A549 (cell line): ENCODE measurements at regions not wholly inside any gene's neighbourhood (a gene's known extent, or its start where the extent isn't known, plus 50 kb on each side); places are given as distances from the start of the nearest gene placed in this dataset.

Experiments
- ATAC-seq, 2 experiments: fragments of 200-7000 bp in 1 of 2; fragments of >200 bp in 1 of 2; cut with Nextera tagmentation in 1 of 2; cut with Tn5 transposase in 1 of 2; 3 replicates each; pipeline versions ENCODE4 v1.8.0 to v1.9.1; 2018 to 2020; ENCODE audit warnings: mild to moderate bottlenecking in 1 of 2, moderate library complexity in 1 of 2
- CTCF ChIA-PET: fragments of 300-600 bp; sonication (Branson Sonifier 250); formaldehyde crosslinking; extraction: SDS; loops from one replicate; lab custom pipeline; 2021; ENCODE audit warnings: antibody characterized with exemption, inconsistent platforms; lab: Yijun Ruan, JAX
- POLR2A ChIA-PET: fragments of 350-600 bp; formaldehyde crosslinking; extraction: SDS; loops from one replicate; lab custom pipeline; 2021; ENCODE audit warnings: antibody characterized with exemption, inconsistent platforms; lab: Yijun Ruan, JAX
- DNase-seq, 2 experiments: peaks; one replicate each; pipeline versions ENCODE4 v3.0.0 to v3.0.0-alpha.2; 2011 to 2016; ENCODE audit warnings: low read depth in 1 of 2, low spot score in 1 of 2
- FAIRE-seq: peaks from 2 replicates; lab custom pipeline; 2011; peaks lifted over from hg19 to GRCh38; lab: Jason Lieb, UNC
- H3K27ac ChIP-seq, 2 experiments: fragments of >200 bp; sonication (Bioruptor Twin); formaldehyde crosslinking; 3 replicates each; pipeline ENCODE4 v1.5.1; 2016 to 2017
- H3K4me1 ChIP-seq: fragments of >200 bp; sonication (Bioruptor Twin); formaldehyde crosslinking; 3 replicates; pipeline ENCODE4 v1.6.1; 2016
- H3K4me2 ChIP-seq: fragments of >200 bp; sonication (Bioruptor Twin); formaldehyde crosslinking; 3 replicates; pipeline ENCODE4 v1.6.1; 2016
- H3K4me3 ChIP-seq: fragments of >200 bp; sonication (Bioruptor Twin); formaldehyde crosslinking; 3 replicates; pipeline ENCODE4 v1.5.1; 2016
- H3K9me3 ChIP-seq: fragments of >200 bp; sonication (Bioruptor Twin); formaldehyde crosslinking; 3 replicates; pipeline ENCODE4 v1.6.1; 2016
- ATOH8 ChIP-seq: fragments of 250-450 bp; sonication (Bioruptor Pico); IDR thresholded peaks from 2 replicates; pipeline ENCODE4 v1.5.0; 2020; ENCODE audit warnings: low read depth, mild to moderate bottlenecking, moderate library complexity
- CHD4 ChIP-seq: fragments of 200-600 bp; sonication (generic); IDR thresholded peaks from 2 replicates; pipeline ENCODE4 v1.6.1; 2016; ENCODE audit warnings: antibody characterized with exemption, mild to moderate bottlenecking, borderline replicate concordance
- CTCF ChIP-seq: fragments of >200 bp; sonication (Bioruptor Twin); formaldehyde crosslinking; IDR thresholded peaks from 3 replicates; pipeline ENCODE4 v1.5.1; 2016
- ESRRA ChIP-seq: fragments of 150-350 bp; IDR thresholded peaks from 2 replicates; pipeline ENCODE4 v1.6.1; 2014; ENCODE audit warnings: mild to moderate bottlenecking, low read length, borderline replicate concordance
- FOSB ChIP-seq: fragments of 250-450 bp; sonication (Bioruptor Pico); IDR thresholded peaks from 2 replicates; pipeline ENCODE4 v1.5.0; 2020; ENCODE audit warnings: mild to moderate bottlenecking, moderate library complexity
- FOSL2 ChIP-seq, 2 experiments: fragments of 450-650 bp in 1 of 2; fragments of >200 bp in 1 of 2; sonication (Bioruptor Twin) in 1 of 2; formaldehyde crosslinking; IDR thresholded peaks; 2 replicates each; pipeline versions ENCODE4 v1.5.0 to v1.6.1; 2016 to 2020; ENCODE audit warnings: mild to moderate bottlenecking in 1 of 2, moderate library complexity in 1 of 2
- GATA3 ChIP-seq: IDR thresholded peaks from 2 replicates; pipeline ENCODE4 v1.6.1; 2012; ENCODE audit warnings: borderline replicate concordance
- HDAC2 ChIP-seq: fragments of 200-600 bp; sonication (generic); IDR thresholded peaks from 2 replicates; pipeline ENCODE4 v1.6.1; 2016
- HEYL ChIP-seq: fragments of 250-450 bp; sonication (Bioruptor Pico); IDR thresholded peaks from 2 replicates; pipeline ENCODE4 v1.8.0; 2021; ENCODE audit warnings: mild to moderate bottlenecking, moderate library complexity
- HOXB5 ChIP-seq: fragments of 250-450 bp; sonication (Bioruptor Pico); IDR thresholded peaks from 2 replicates; pipeline ENCODE4 v1.5.0; 2020; ENCODE audit warnings: mild to moderate bottlenecking, moderate library complexity
- MAX ChIP-seq: IDR thresholded peaks from 2 replicates; pipeline ENCODE4 v1.6.1; 2012
- MAZ ChIP-seq: fragments of 150-350 bp; IDR thresholded peaks from 2 replicates; pipeline ENCODE4 v1.6.1; 2014; ENCODE audit warnings: antibody characterized with exemption, low read depth, low read length, borderline replicate concordance
- NPAS2 ChIP-seq: fragments of 250-450 bp; sonication (Bioruptor Pico); IDR thresholded peaks from 2 replicates; pipeline ENCODE4 v1.8.0; 2022; ENCODE audit warnings: mild to moderate bottlenecking, moderate library complexity, borderline replicate concordance
- RAD21 ChIP-seq, 2 experiments: fragments of >200 bp in 1 of 2; sonication (Bioruptor Twin) in 1 of 2; formaldehyde crosslinking in 1 of 2; IDR thresholded peaks in 1 of 2; conservative IDR thresholded peaks in 1 of 2; 2 replicates in 1 of 2; 3 replicates in 1 of 2; pipeline ENCODE4 v1.6.1; 2012 to 2018; ENCODE audit warnings: inconsistent platforms in 1 of 2
- TP53 ChIP-seq: fragments of 250-450 bp; sonication (Bioruptor Pico); IDR thresholded peaks from 2 replicates; pipeline ENCODE4 v1.5.0; 2021; ENCODE audit warnings: mild to moderate bottlenecking, moderate library complexity
- ZNF302 ChIP-seq: fragments of 250-450 bp; sonication (Bioruptor Pico); IDR thresholded peaks from 2 replicates; pipeline ENCODE4 v1.9.0; 2021; ENCODE audit warnings: inconsistent platforms, mild to moderate bottlenecking, moderate library complexity
- WGBS: methylation state at CpG from one replicate; pipeline ENCODE4 v1.1.6; 2017; ENCODE audit errors: missing lambda C conversion rate; 5-methylcytosine and 5-hydroxymethylcytosine counted together

- TF ChIP-seq CTCF (no peak), ATOH8 (CRISPR knock-in tag) (no peak), MAZ (no peak)
These were observed 139.4 kb upstream of the RREB1 start (continued) for GRCh38 chr6:6968357-6968730.

- POLR2A ChIA-PET = no interaction called here
- FAIRE-seq (no peak), DNase-seq (no peak)
These were observed 138.8 kb upstream of the RREB1 start for GRCh38 chr6:6968731-6969552.

GRCh38 chr6:6969761-6970223 is 138.0 kb upstream of the RREB1 start:
- ATAC-seq (no peak; a peak in 1 of 6 replicates), DNase-seq (peak in 1 of 2 experiments; percentile 20), FAIRE-seq (no peak)
- H3K9me3 ChIP-seq = no peaks in the 10 kb centered on the region
- WGBS = 74% methylated on average over 7 of the region's 10 CpGs
- POLR2A ChIA-PET = no interaction called here
- H3K4me3 ChIP-seq = no peak overlapping the region
- no peak overlapping the region for H3K4me2 ChIP-seq
- H3K4me1 ChIP-seq = peaks cover 3% of the 10 kb centered on the region; the same call in 1 of the 3 replicates
- no peak for TF ChIP-seq HEYL
- no peak for TF ChIP-seq GATA3
- TF ChIP-seq CHD4 = no peak
- no peak for TF ChIP-seq MAX
- no peak for TF ChIP-seq TP53 (CRISPR knock-in tag)
- no peak for TF ChIP-seq ZNF302
- no peak for TF ChIP-seq RAD21 (conservative IDR thresholded peaks at IDR 0.05 in 1 of 2, IDR thresholded peaks at IDR 0.05 in 1 of 2)
- TF ChIP-seq HDAC2 = no peak
- TF ChIP-seq ESRRA = no peak
- no peak for TF ChIP-seq FOSL2 (IDR thresholded peaks at IDR 0.05)
- TF ChIP-seq FOSL2 (CRISPR knock-in tag; IDR thresholded peaks at IDR 0.05) = no peak
- no peak for TF ChIP-seq ATOH8 (CRISPR knock-in tag)
- CTCF ChIA-PET = no interaction called here
- H3K27ac ChIP-seq = no peak overlapping the region

More at GRCh38 chr6:6968731-6969552, 138.8 kb upstream of the RREB1 start:
- no peak overlapping the region for H3K4me2 ChIP-seq
- WGBS = 84% methylated on average over 9 of the region's 10 CpGs
- no peak overlapping the region for H3K4me3 ChIP-seq
- ATAC-seq = no peak
- peaks cover 3% of the 10 kb centered on the region; the same call in 1 of the 3 replicates for H3K4me1 ChIP-seq
- H3K9me3 ChIP-seq = no peaks in the 10 kb centered on the region
- CTCF ChIA-PET = no interaction called here
- no peak overlapping the region for H3K27ac ChIP-seq
- TF ChIP-seq FOSB (CRISPR knock-in tag) = no peak
- no peak for TF ChIP-seq HOXB5 (CRISPR knock-in tag)
- no peak for TF ChIP-seq NPAS2 (CRISPR knock-in tag)
- TF ChIP-seq ESRRA = no peak
